ENCODE measurements at regions not wholly inside any gene's neighbourhood (a gene's known extent, or its start where the extent isn't known, plus 50 kb on each side); places are given as distances from the start of the nearest gene placed in this dataset.

DNA sequence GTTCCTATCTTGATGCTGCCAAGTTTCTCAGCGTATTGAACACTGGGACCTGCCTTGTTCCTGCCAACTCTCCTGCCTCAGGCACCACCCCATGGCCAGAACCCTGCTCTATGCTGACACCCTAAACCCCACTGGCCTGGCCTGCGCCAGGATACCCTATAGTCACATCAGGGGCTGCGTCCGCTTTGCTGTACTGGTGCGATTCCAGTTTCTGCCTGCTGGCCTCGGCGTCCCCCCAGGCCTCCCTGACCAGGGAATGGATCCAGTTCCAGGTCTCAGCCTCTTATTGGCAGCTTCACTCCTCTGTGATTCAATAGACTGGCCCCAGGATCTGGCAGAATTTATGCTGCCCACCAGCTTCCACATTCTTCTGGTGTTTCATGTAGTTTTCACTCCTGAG is 55.0 kb downstream of the GPR6 start:
- DNase-seq, result no peak

DNA sequence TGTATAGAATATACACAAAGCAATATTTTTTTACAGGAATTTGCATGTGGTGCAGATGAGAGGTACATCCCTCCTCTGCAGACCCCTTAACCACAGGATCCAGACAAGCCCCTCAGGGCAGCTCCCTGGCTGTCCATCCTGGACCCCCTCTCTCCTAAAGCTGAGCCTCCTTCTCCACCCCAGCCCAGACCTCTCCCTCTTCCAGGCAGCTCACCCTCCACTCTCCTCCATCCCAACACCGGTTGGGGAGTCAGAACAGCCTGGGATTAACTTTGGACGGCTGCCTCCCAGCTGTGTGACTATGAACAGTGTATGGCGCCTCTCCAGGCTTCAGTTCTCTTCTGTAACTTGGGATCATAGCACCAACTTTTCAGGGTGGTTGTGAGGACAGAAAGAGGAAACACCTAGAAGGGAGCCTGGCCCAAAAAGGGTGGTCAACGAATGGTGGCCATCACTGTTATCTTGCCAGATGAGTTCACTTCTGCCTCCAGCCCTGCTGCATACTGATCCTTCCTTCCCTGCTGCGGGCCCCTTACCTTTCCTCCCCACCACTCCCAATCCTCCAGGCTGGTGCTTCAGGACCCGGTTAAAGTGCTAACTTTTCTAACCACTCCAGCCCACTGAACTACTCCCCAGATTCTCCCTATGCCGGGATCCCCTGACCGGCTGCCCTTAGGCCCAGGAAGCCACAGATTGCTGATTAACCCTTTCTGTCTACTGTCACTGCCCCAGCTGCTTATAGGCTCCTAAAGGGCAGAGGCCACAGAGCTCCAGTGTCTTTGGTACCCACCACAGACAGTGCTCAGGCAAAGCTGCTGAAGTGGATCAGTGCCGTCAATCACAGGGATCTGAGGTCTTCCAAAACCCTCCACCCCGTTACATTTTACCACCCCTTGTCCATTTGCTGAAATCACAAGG is 55.9 kb downstream of the GPR6 start:
- DNase-seq, result no peak

DNA sequence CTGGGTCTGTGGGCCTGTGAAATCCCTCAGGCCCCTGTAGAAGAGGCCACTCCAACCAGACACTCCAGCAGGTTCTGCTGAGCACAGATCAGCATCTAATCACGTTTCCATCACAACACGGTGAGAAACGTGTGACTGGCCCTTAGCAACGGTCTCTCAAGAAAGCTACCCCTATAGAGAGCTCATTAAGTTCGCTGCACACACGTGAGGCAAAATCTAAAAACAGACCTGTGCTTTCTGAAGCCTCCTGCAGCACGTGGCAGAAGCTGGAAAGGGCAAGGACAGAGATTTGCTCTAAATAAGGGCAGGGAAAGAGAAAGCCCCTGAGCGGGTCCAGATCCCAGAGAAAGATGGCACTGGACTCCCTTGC is 56.5 kb downstream of the GPR6 start:
- DNase-seq, result no peak

DNA sequence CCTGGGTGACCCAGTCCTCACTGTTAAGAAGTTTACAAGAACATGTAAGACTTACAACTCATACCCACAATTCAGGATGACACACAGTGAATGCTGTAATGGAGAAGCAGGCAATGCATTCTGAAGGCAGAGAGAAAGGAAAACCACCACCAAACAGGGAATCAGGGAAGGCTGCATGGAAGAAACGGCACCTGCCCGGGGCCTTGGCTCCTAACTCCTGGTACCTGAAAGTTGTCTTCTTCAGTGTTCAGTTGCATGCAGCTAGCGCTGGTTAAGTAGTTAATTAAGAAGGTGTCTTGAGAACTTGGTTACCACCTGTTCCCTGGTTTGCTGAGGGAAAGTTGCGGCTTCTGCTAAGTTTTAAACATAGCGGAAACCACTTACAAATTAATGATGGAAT is 57.2 kb downstream of the GPR6 start:
- DNase-seq, result no peak

DNA sequence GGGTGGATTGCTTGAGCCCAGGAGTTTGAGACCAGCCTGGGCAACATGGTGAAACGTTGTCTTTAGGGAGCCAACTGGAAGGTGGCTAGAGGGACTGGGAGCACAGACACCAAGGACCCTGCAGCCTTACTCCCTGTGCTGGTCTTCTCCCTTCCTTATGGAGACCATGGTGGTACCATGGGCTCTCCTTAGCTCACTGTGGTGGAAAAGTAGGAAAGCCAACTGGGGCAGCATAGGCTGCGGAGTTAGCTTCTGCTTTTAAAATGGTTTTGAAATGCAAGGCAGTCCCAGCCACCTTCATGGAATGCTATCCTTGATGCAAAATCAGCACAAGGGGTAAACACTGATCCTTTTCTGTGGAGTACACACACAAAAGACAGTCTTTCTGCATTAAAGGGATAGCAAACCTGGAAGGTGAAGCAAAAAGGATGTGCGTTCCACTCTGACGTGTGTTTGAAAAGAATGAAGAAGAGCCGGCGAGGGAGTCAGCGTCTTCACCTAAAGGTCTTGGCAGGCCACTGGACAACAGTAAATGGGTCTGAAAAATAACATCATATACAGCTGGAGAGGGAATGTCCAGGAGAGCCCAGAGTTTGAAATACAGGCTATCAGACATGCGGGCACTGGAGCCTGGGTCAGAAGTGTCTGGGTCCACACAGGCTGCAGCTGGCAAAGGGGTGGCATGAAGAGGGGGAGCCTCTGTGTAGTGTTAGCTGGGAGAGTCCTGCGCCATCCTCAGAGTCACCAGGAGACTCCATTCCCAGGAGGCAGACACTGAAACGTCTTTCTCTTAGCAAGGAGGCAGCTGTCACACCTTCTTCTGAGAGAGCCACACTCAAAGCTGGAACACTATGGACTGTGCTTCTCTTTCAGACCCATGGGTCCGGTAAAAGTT is 58.5 kb downstream of the GPR6 start:
- DNase-seq, result no peak

DNA sequence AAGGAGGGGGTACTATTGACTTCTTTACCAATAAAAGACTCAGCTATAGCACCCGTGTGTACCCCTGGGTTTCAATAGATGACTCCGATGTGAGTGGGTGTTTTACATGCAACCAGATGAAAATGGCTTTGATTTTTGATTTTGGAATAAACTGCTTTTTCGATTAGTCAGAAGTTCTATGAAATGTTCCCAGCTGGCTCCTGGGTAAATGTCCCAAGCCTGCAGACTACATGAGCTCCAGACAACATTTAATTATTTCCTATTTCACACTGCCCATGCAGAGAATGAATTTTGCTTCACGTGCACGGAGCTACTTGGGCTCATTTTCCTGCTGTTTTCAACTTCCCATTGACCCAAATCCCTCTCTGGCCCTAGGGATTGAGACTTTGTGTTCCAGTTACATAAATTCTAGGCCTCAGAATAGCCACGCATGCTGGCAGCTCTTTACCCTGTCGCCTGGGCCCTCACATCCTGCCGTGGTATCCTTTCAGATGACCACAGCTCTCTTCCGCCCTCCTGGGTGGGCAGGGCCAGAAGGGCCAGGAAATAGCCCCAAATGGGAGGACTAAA is 59.7 kb downstream of the GPR6 start:
- DNase-seq, result no peak

DNA sequence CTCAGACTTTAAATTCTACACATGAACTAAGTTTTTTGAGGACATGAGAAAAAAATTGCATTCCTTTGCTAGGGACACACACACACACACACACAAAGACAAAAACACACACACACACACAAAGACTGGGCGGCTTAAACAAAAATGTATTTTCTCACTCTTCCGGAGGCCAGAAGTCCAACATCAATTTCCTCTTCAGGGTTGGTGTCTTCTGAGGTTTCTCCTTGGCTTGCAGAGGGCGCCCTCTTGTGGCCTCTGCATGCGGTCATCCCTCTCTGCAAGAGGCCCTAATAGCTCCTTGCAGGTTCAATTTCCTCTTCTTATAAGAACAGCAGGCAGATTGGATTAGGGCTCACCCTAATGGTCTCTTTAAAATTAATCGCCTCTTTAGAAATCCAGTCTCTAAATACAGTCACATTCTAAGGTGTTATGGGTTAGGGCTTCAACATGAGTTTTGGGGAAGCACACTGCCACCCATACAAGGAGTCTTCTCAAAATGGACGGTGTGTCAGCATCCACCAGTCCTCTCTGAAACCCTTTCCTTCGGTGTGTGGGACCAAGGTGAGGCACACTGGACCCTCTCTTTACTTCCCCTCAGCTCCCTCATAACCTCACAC is 61.4 kb downstream of the GPR6 start:
- peak; percentile 74 to 77 for DNase-seq

DNA sequence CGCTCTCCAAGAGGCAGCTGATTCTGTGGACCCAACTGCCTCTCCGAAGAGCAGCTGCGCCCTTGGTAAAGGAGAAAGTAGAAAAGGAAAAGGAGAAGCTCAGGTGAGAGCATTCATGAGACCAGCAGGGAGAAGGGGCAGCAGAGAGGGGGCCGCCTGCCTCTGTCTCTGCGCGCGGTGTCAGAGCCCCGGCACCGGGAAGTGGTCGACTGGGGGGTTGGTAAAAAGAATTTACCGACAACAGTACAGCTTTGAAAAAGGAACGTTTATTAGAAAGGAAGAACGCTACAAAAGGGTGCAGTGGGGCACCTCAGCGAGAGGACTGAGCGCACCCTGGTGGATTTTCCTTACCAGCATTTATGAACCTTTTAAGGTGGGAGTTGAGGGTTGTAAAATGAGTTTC is 61.9 kb downstream of the GPR6 start:
- peak; percentile 22 to 26 for DNase-seq

DNA sequence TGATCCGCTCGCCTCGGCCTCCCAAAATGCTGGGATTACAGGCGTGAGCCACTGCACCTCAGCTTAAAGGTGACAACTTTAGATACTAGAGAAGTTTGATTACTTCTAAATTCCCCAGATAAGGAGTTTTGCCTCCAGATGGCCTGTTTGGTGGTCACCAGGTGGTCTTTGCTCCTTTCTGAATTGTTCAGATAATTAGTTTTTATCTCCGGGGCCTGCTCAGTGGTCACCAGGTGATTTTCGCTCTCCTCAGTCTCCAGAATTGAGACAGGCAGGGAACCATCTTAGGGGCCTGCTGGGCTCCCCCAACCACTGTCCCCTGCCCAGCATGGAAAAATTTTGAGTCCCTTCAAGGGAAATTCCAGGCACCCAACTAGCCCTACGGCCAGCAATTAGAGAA is 62.6 kb downstream of the GPR6 start:
- DNase-seq, result no peak

DNA sequence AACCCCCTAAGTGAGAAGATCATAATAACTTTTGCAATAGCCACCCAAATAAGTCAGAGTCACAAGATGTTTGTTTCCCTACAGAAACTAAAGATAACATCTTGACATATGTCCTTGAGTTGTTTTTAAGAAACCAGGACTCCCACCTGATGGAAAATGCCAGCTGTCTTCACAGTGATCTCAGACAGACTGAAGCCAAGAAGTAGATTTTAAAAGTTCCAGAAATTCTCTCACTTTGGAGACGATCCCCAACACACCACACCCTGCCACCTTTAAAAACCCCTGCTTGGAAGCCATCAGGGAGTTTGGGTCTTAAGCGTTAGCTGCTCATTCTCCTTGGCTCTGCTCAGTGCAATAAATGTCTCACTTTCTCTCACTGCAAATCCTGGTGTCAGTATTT is 63.0 kb downstream of the GPR6 start:
- DNase-seq, result no peak

DNA sequence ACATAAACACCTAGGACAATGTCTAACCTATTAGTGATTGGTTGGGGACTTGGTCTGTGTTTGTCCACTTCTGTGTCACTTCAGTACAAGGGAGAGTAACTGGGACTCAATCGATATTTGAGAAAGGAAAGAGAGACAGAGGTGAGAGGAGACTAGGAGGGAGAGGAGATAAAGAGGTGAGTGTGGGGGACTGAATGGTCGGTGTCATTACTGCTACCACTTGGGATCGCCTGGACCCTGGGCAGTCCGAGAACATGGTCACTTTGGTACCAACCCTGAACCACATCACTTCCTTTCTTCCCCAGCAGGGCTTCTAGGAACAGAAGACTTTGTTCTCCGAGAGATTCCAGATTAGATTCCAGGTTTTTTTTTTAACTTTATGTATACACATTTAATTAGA is 63.7 kb downstream of the GPR6 start:
- no peak for DNase-seq

DNA sequence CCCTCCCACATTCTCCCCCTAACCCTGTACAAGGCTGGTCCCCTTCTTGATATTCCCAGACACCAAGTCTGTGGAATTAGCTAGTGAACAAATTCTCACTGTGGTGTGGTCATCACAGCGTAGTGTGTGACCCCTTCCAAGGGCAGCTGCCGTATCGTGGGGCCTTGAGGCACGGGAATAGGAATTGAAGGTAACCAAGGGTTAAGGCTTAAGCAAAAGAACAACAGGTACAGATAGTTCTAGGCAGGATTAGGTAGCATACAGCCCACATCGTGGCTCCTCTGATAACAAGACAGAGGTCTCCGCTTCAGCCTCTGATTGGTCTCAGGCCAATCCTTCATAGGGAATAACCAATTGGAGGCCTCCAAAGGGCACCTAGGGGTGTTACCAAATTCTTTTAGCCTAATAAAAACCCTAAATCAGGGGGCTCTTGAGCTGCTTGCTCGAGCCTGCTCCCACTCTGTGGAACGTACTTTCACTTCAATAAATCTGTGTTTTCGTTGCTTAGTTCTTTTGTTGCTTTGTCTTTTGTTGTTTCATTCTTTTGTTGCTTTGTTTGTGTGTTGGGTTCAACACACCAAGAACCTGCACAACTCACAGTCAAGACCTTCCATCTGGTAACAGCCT is 64.7 kb downstream of the GPR6 start:
- DNase-seq, result no peak

DNA sequence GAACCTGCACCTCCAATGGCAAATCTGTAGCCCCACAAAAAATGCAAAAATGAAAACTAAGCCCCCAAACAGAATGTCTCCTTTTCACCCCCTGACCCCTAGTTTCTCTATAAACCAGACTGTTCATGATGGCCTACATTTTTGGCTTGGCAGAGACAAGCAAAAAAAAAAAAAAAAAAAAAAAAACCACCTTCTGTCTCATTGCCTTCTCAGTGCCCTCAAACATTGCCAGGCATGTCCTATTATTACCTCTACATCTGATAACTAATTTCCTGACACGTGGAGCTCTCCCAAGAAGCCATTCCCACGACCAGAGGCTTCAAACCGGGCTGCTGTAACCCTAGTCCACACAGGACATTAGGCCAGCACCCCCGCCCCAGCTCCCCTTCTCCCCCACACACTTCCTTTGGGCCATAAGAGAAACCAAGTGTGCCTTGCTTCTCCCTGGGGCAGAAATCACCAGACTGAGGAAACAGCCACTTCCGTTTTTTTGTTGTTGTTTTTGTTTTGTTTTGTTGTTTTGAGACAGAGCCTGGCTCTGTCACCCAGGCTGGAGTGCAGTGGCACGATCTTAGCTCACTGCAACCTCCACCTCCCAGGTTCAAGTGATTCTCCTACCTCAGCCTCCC is 65.4 kb downstream of the GPR6 start:
- DNase-seq, result no peak

DNA sequence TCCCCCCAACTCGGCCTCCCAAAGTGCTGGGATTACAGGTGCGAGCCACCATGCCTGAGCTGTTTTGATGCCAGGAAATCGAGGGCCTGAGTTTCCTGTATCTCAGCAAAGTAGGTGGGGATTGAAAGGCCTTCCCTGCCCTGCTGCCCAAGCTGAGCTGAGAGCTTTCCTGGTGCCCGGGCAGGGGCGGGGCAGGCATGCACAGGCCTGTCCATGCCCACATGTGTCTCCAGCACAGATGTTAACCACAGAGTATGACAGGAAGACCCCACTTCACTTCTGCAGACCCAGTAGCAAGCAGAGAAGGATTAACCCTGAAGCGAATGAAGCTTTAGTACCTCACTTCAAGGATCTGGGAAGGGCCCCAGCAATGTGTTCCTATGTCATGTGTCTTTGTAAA is 66.0 kb downstream of the GPR6 start:
- no peak for DNase-seq

DNA sequence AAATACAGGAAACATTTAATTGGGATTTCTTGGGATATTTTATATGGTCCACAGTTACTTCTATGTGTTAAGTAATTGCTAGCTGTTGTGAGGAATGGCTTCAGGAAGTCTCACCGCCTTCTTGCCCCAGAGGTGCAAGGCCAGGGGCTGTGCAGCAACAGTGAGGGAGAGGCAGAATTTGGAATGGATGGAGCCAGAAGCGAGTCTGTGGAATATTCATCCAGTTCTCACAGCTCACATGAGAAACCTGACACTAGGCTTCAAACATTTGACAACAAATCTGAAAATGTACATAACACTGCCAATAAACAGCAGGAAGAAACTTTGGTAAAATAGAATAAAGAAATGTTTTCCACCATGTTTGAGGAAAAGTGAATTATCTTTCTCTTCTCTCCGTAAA is 66.5 kb downstream of the GPR6 start:
- no peak for DNase-seq

DNA sequence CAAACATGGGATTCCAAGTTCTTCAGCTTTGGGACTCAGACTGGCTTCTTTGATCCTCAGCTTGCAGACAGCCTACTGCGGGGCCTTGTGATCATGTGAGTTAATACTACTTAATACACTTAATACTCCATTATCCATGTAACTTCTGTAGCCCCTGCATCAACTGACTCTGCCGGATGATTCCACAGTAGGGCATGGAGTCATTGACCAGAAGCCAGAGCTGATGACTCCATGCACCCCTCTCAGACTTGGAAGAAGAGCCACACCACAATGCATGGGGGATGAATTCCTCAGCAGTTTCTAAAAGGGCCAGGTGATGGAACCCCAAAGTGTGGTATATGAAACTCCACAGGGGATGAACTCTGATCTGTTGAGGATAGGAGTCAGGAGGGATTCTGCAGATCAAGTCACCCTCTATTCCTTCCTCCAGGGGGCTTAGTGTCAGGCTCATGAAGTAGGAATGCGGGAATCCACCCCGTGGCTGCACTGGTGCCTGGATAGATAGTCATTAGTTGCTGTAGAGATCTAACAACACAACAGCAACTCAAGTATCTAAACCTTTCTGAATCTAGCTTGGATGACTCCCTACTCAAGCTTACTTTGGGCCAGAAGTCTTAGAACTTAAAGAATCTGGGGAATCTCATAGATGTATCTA is 70.2 kb downstream of the GPR6 start:
- DNase-seq, result no peak

DNA sequence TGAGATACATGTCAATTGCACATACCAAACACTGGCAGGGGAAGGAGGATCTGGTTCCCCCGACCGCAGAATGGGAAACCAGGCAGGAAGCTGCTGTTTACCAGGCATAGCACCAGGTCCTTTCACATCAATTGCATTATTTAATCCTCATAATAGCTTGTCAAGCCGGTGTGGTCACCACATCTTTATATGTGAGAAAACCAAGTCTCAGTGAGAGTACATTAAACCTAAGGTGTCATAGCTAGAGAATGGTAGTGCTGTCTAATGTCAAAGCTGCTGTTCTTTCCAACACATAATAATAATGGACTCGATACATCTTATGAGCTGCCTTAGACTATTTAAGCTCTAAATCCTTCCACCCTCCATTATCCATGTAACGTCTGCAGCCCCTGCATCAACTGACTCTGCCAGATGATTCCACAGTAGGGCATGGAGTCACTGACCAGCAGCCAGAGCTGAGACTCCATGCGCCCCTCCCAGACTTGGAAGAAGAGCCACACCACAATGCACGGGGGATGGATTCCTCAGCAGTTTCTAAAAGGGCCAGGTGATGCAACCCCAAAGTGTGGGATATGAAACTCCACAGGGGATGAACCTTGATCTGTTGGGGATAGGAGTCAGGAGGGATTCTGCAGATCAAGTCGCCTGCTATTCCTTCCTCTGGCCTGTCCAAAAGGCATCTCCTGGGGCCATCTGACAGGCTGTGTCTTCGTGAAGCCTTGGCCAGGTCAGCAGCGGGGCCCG is 71.8 kb downstream of the GPR6 start:
- DNase-seq, result no peak

Measured in stimulated activated CD4-positive, alpha-beta T cell treated with anti-CD3 and anti-CD28 coated beads, Interleukin-4, amount 100 ng/mL, for 4 hours (primary cell).